ENCODE measurements at regions not wholly inside any gene's neighbourhood (a gene's known extent, or its start where the extent isn't known, plus 50 kb on each side); places are given as distances from the start of the nearest gene placed in this dataset.

DNA sequence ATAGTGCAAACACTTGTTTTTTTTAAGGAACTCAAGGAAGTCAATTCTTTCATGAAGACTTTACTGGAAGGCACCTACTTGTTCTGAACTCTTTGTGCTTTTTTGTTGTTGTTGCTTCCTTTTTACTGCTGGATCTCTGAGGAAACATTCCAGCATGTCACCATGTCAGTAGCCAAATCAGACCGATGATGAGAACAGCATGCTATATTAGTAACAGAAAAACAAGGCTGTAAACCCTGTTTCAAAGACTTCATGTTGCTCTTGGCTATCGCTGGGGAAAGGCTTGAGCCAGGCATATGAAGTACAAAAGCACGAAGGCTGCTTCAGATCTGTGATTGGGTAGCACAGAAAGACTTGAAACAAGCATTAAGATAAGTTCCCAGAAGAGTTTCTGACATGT is 125.6 kb upstream of the SLC5A12 start:
- peak overlapping the region; percentile 9 for H3K27ac ChIP-seq (ENCODE audit: low read depth, low read length)
- H3K27me3 ChIP-seq (ENCODE audit: insufficient read depth, low read length), result no peaks in the 10 kb centered on the region
- no peak overlapping the region for H3K4me3 ChIP-seq (ENCODE audit: insufficient read depth, low read length)
- no peaks in the 10 kb centered on the region for H3K79me2 ChIP-seq (ENCODE audit: insufficient read depth, low read length)
- peak overlapping the region; percentile 11 for H2AFZ ChIP-seq (ENCODE audit: low read length)
- H3K9me3 ChIP-seq (ENCODE audit: low read depth, low read length), result no peaks in the 10 kb centered on the region
- DNase-seq (ENCODE audit: insufficient read length, low spot score, missing footprints), result peak; percentile 72
- H4K20me1 ChIP-seq (ENCODE audit: insufficient read depth, low read length), result no peaks in the 10 kb centered on the region
- TF ChIP-seq CTCF (IDR thresholded peaks at IDR 0.05; ENCODE audit: extremely low read depth, low read depth, low read length), result no peak
- H3K4me2 ChIP-seq (ENCODE audit: insufficient read depth, low read length), result no peak overlapping the region
- H3K36me3 ChIP-seq (ENCODE audit: insufficient read depth, low read length), result no peaks in the 10 kb centered on the region
- peaks cover 22% of the 10 kb centered on the region for H3K4me1 ChIP-seq (ENCODE audit: insufficient read depth, low read length)

DNA sequence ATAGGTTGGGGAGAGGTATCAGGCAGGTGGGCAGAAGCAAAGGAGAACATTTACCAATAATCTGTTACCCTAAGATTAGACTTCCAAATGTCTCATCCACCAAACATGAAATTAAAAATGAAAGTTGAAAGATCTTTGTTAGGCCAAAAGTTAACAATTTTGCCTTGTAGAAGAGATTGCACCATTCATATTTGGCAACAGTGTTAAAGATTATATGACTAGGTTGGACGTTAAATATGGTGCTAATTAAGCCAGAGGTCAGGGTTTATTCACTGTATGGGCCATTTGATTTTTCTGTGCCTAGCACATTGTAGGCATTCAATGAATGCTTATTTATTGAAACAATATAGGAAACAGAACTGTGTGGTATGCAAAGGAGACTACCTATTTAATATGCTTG is 126.1 kb upstream of the SLC5A12 start:
- Histone ChIP-seq H3K4me1 (ENCODE audit: insufficient read depth, low read length) (peaks cover 19% of the 10 kb centered on the region), H3K27me3 (ENCODE audit: insufficient read depth, low read length) (no peaks in the 10 kb centered on the region), H3K27ac (ENCODE audit: low read depth, low read length) (peak overlapping the region; percentile 9), H3K79me2 (ENCODE audit: insufficient read depth, low read length) (no peaks in the 10 kb centered on the region), H3K36me3 (ENCODE audit: insufficient read depth, low read length) (no peaks in the 10 kb centered on the region), H4K20me1 (ENCODE audit: insufficient read depth, low read length) (no peaks in the 10 kb centered on the region), H3K9me3 (ENCODE audit: low read depth, low read length) (no peaks in the 10 kb centered on the region), H3K4me3 (ENCODE audit: insufficient read depth, low read length) (no peak overlapping the region), H2AFZ (ENCODE audit: low read length) (no peak overlapping the region), H3K4me2 (ENCODE audit: insufficient read depth, low read length) (no peak overlapping the region)
- TF ChIP-seq CTCF (IDR thresholded peaks at IDR 0.05; ENCODE audit: extremely low read depth, low read depth, low read length), result no peak
- DNase-seq (ENCODE audit: insufficient read length, low spot score, missing footprints), result no peak

- TF ChIP-seq CTCF (IDR thresholded peaks at IDR 0.05; ENCODE audit: extremely low read depth, low read depth, low read length), result no peak
- H3K4me3 ChIP-seq (ENCODE audit: insufficient read depth, low read length), result no peak overlapping the region
- no peaks in the 10 kb centered on the region for H3K27me3 ChIP-seq (ENCODE audit: insufficient read depth, low read length)
- H3K9me3 ChIP-seq (ENCODE audit: low read depth, low read length), result no peaks in the 10 kb centered on the region
- no peak overlapping the region for H3K4me2 ChIP-seq (ENCODE audit: insufficient read depth, low read length)
- H3K79me2 ChIP-seq (ENCODE audit: insufficient read depth, low read length), result no peaks in the 10 kb centered on the region
- no peaks in the 10 kb centered on the region for H4K20me1 ChIP-seq (ENCODE audit: insufficient read depth, low read length)
- H2AFZ ChIP-seq (ENCODE audit: low read length), result no peak overlapping the region
- peaks cover 14% of the 10 kb centered on the region for H3K4me1 ChIP-seq (ENCODE audit: insufficient read depth, low read length)
- no peak for DNase-seq (ENCODE audit: insufficient read length, low spot score, missing footprints)
- H3K36me3 ChIP-seq (ENCODE audit: insufficient read depth, low read length), result no peaks in the 10 kb centered on the region
- H3K27ac ChIP-seq (ENCODE audit: low read depth, low read length), result no peak overlapping the region
Observed at GRCh38 chr11:26849036-26849435, 127.2 kb upstream of the SLC5A12 start.

- Histone ChIP-seq H2AFZ (ENCODE audit: low read length) (no peak overlapping the region), H3K9me3 (ENCODE audit: low read depth, low read length) (no peaks in the 10 kb centered on the region), H3K4me1 (ENCODE audit: insufficient read depth, low read length) (peaks cover 8% of the 10 kb centered on the region), H3K27me3 (ENCODE audit: insufficient read depth, low read length) (no peaks in the 10 kb centered on the region), H3K4me2 (ENCODE audit: insufficient read depth, low read length) (no peak overlapping the region), H3K36me3 (ENCODE audit: insufficient read depth, low read length) (no peaks in the 10 kb centered on the region), H3K4me3 (ENCODE audit: insufficient read depth, low read length) (no peak overlapping the region), H4K20me1 (ENCODE audit: insufficient read depth, low read length) (no peaks in the 10 kb centered on the region), H3K27ac (ENCODE audit: low read depth, low read length) (no peak overlapping the region), H3K79me2 (ENCODE audit: insufficient read depth, low read length) (no peaks in the 10 kb centered on the region)
- DNase-seq (ENCODE audit: insufficient read length, low spot score, missing footprints), result no peak
- TF ChIP-seq CTCF (IDR thresholded peaks at IDR 0.05; ENCODE audit: extremely low read depth, low read depth, low read length), result no peak
Observed at GRCh38 chr11:26851291-26851690, 129.4 kb upstream of the SLC5A12 start.
